Medulla oblongata (tissue), 1 donor: ENCODE measurements at regions not wholly inside any gene's neighbourhood (a gene's known extent, or its start where the extent isn't known, plus 50 kb on each side); places are given as distances from the start of the nearest gene placed in this dataset.
"Not testable (repeated sequence)": the region's sequence is repeated elsewhere in the genome, so short reads cannot be mapped to it uniquely, and the experiment has no call there.

Experiments
- DNase-seq: peaks from one replicate; pipeline ENCODE4 v3.0.0-alpha.2; 2015; ENCODE audit errors: extremely low spot score

- no peak for DNase-seq
Measured at GRCh38 chr7:33784000-33784399, 121.3 kb upstream of the BMPER start.

DNA sequence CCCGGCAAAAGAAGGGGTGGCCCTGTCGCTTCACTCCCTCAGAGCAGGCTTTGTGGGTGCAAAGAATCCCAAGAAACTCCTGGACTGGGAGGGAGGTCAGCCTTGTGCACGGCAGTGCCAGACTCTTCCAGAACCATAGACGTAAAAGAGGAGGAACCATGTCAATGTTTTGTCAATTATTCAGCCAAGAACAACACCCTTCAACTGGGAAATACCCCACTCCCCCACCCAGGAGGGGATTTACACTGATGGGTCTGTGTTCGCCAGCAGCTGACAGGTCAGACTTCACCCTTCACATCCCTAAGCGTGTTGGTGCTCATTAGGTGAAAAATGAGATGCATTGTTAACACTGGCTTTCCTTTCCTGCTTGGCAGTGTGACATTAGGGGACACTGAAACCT lies 116.8 kb upstream of the BMPER start:
- DNase-seq, result peak; percentile 43

DNA sequence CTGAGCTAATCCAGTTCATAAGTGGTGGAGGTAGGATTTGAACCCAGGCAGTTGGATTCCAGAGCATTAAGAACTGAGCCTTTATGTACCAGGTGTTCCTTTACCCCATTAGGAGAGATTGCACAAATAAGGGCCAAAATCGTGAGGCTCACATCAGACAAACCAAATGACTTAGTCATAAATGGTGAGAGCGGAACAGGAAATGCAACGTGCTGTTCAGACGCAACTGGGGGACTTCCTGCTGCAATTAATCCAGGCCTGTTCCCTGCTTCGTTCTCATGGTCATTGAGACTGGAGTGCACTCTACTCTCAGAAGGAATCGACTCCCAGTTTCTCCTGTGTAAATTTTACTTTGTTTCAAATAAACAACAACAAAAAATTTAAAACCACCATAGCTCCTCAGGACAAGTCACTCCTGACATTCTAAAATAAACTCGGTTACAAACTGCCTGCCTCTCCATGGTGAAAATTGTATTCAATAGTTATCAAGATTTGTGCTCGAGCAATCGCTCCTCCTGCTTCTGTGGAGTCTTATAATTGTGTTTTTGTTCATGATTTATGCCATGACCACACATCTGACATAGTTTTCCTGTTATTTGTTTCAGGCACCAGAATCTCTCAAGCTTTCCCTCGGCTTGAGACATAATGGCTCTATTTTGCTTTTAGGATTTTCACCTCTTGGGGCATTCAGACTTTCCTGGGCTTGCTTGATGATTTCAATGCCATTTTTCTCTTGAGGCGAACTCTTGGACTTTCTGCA lies 115.3 kb upstream of the BMPER start:
- DNase-seq, result no peak

- no peak for DNase-seq
Measured at GRCh38 chr7:33790746-33791145, 114.6 kb upstream of the BMPER start.

DNA sequence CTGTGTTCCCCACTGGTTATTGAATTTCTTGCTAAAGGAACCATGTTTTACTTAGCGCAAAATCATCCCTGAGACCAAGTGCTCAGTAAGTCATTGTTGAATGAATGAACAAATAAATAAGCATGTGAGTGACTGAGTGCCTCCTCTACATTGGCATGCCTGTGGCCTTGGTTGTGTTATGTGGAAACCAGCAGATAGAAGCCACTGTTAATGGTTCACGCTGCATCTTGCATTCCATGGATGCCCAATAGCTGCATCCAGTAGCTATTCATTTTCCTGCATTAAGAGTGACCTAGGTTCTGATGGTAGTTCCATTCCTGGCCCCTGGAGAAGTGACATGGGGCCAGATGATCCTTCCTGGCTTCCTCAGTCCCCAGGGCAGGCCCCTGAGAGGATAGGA lies 113.3 kb upstream of the BMPER start:
- no peak for DNase-seq

- no peak for DNase-seq
Measured at GRCh38 chr7:33792547-33793105, 112.7 kb upstream of the BMPER start.

DNA sequence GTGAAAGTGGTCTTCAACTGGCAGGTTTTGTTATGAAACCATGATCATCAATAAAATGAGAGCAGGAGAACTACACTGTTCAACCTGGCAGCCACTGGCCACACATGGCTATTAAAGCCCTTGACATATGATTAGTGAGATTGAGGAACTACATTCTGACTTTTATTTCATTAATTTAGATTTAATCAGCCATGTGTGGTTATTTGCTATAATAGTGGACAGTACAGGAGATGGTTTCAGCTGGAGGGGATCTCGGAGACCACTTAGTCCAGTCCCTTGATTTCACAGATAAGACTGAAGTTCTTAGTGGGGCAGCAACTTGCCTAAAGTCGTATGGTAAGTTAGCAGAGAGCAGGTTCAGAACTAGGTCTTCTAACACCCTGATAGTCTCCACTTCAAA lies 111.7 kb upstream of the BMPER start:
- DNase-seq, result no peak

- DNase-seq, result no peak
Measured at GRCh38 chr7:33794419-33794818, 110.9 kb upstream of the BMPER start.

GRCh38 chr7:33794959-33795358 lies 110.4 kb upstream of the BMPER start:
- no peak for DNase-seq

DNA sequence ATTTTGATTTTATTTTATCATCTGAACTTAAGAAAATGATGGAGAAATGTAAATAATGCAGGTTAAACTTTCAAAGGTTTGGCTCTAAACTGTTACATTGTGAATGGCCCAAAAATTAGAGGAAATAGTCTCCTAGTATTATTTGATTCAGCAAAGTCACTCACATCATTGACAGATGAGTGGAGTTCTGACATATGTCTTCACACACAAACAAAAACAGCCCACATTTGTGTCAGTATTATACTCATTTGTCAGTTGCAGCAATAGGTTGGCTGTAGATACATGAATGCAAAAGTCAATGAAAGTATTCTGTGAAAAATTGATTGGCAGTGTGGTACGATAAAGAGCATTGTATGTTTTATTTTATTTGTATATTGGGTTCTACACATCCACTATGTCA lies 108.8 kb upstream of the BMPER start:
- no peak for DNase-seq

DNA sequence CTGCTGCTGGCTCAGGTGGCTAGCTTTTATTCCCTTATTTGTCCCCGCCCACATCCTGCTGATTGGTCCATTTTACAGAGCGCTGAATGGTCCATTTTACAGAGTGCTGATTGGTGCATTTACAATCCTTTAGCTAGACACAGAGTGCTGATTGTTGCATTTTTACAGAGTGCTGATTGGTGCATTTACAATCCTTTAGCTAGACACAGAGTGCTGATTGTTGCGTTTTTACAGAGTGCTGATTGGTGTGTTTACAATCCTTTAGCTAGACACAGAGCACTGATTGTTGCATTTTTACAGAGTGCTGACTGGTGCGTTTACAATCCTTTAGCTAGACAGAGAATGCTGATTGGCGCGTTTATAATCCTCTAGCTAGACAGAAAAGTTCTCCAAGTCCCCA lies 107.8 kb upstream of the BMPER start:
- not testable (repeated sequence) for DNase-seq

GRCh38 chr7:33798686-33799325 lies 106.5 kb upstream of the BMPER start:
- no peak for DNase-seq

GRCh38 chr7:33799766-33800165 lies 105.6 kb upstream of the BMPER start:
- DNase-seq, result no peak

DNA sequence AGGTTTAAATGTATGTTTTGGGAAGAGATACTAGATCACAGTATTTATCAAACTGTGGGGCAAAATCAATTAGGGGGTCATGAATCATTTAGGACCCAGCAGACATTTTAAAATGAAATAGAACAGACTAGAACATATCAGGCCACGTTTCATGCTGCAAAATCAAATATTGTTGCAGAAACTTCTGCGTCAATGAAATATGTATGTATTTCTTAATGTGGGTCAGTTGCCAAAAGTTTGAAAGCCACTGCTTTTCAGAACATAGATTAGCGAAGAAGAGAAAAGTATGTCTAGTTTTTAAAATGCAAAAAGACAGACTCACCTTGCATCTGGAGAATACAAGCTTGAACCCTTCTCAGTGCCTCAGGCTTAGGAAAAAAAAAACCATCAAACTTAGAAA lies 102.7 kb upstream of the BMPER start:
- no peak for DNase-seq

- no peak for DNase-seq
Measured at GRCh38 chr7:33804140-33804660, 101.1 kb upstream of the BMPER start.

GRCh38 chr7:33805630-33806233 lies 99.6 kb upstream of the BMPER start:
- no peak for DNase-seq

DNA sequence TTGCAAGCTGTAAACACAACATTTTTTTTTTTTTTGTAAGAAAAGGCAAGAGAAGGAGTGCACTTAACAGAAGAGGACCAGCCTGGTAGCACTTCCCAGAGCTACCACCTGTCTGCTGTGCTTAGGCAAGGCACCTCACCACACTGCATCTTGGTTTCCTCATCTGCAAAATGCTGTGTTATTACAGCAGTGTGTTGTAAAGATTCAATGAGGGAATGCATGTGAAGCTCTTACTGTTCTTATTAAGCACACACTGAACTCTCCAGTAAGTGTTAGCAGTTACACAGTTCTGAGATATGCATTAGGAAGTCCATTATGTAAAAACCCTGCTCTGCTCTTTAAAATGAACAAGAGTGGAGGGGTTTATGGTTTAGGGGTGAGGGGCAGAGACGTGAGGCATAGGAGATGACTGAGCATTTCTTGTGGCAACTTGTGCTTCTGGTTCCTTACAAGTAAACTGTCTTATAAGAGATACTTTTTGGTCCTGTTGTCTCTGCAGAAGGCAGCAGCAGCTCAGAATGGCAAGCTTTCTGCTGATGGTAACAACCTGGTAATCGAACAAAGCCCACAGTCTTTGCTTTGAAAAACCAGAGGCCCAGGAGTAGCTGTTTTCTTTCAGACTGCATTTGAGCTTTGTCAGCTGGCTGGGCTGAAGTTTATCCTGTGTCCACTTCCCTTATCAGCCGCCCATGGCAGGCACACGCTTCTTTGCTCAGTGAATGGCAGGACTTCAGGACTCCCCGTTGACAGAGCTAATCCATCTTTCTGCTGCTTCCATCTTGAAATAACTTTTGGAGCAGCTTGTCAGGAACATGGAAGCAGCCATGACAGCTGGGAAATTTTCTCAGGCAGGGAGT lies 98.8 kb upstream of the BMPER start:
- DNase-seq, result no peak

- DNase-seq, result no peak
Measured at GRCh38 chr7:33807155-33807530, 98.2 kb upstream of the BMPER start.

DNA sequence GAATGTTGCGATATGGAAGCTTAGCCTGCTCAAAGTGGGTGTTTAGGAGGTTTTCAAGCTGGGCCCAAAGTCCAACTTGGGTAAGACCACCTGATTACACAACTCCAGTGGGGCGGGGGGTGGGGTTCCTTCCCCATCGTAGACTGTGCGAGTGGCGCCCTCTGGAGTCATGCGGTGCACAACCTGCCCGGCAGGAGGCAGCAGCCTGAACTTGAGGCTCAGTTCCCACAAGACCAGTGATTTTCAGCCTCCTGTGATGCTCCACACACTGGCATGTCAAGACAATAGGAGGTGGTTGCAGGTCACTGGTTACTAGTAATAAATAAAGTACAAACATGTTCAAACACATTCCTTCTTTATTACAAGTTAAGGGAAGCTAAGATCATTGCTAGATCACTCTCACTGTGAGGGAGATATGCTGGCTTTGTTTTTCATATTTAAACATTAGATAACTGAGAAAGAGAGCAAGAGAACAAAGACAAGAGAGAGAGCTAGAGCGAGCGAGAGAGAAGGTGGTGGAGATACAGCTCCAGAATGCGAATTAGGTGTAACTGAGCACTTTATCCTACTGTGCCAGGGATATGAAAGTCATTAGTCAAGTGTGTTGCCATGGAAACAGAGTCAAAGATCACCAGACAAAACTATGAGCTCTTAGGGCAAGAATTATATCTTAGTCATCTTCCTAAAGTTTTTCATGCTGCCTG lies 97.4 kb upstream of the BMPER start:
- DNase-seq, result no peak

- no peak for DNase-seq
Measured at GRCh38 chr7:33809228-33809627, 96.1 kb upstream of the BMPER start.

- DNase-seq, result no peak
Measured at GRCh38 chr7:33810356-33810755, 95.0 kb upstream of the BMPER start.
